HS-5 (cell line): ENCODE measurements at regions not wholly inside any gene's neighbourhood (a gene's known extent, or its start where the extent isn't known, plus 50 kb on each side); places are given as distances from the start of the nearest gene placed in this dataset.
"Not testable (repeated sequence)": the region's sequence is repeated elsewhere in the genome, so short reads cannot be mapped to it uniquely, and the experiment has no call there.

Experiments
- DNase-seq: peaks from one replicate; pipeline ENCODE4 v3.0.0-alpha.2; 2012; ENCODE audit warnings: low read depth

GRCh38 chr3:127046690-127047089 is 63.8 kb downstream of the PLXNA1 start:
- not testable (repeated sequence) for DNase-seq

DNA sequence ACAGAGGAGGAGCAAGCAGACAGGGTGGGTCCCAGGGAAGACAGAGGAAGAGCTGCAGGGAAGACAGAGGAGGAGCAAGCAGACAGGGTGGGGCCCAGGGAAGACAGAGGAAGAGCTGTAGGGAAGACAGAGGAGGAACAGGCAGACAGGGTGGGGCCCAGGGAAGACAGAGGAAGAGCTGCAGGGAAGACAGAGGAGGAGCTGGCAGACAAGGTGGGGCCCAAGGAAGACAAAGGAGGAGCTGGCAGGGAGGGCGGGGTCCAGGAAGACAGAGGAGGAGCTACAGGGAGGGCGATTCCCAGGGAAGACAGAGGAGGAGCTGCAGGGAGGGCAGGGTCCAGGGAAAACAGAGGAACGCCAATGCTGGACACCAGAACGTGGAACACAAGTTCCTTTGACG is 66.5 kb downstream of the PLXNA1 start:
- no peak for DNase-seq

DNA sequence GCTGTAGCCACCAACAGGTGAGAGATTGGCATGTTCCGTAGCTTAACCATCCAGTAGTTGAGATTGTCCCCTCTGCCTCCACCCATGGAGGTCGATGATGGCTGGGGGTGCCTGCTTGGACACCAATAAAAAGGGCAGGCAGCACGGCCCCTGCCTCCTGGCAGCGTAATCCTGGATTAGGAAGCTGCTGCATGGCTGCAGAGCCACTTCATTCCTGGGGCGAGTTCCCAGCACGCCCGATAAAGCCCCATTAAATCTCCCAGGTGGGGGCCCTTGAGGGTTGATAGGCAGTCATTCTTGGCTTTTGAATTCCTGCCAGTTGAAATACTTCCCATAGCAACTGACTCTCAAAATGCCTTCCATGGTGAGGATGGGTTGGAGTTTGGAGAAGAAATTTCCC is 67.8 kb downstream of the PLXNA1 start:
- no peak for DNase-seq

DNA sequence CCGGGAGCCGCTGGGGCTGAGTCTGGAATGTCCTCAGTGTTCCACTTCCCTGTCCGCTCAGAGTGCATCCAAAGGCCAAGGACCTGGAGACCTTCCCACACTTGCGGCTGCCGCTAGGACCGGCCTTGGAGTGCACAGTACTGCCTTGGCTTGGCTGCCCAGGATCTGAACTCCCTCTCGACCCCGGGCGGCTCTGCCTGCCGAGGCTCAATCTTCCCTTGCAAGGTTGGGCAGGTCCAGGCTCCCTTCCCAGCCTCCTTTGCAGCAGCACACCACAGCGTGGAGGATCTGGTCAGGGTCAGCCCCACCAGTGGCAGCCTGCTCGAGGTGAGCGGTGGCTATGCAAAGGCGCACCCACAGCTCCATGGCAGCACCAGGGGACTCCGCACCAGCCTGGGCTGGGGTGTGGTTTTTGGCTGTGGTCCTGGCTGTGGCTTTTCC is 69.2 kb downstream of the PLXNA1 start:
- DNase-seq, result no peak

DNA sequence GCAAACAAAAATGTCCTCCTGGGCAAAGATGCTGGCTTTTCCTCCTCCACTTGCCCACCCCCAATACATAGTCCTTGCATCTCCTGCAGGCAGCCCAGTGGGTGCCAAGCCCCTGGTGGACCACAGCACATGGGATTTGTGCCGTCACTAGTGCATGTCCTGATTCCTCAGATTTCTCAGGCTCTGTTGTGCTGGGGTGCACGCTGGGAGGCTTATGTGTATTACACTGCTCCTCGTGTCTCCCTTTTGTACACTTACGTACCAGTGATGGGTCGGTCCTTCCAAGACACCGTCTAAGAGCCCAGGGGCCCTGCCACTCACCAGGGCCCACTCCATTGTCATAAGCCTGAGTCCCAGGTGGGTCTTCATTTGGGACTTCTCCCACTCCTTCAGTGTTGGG is 70.1 kb downstream of the PLXNA1 start:
- no peak for DNase-seq

DNA sequence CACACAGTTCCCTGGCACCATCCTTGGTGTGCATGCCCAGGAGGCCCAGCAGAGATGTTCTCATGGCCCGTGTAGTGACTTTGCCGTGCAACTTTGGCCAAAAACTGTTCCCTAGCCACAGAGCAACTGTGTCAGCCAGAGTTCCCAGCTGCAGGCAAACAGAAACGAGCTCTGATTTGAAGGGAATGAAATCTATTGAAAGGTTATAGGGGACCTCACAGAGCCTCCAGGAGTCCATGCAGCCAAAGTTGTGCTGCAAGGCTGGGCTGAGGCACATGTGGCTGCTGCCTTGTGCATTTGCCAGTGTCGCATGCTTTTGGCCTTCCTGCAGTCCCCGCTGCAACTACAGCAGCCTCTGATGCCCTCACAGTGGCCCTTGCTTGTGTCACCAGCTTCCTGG is 70.5 kb downstream of the PLXNA1 start:
- no peak for DNase-seq

DNA sequence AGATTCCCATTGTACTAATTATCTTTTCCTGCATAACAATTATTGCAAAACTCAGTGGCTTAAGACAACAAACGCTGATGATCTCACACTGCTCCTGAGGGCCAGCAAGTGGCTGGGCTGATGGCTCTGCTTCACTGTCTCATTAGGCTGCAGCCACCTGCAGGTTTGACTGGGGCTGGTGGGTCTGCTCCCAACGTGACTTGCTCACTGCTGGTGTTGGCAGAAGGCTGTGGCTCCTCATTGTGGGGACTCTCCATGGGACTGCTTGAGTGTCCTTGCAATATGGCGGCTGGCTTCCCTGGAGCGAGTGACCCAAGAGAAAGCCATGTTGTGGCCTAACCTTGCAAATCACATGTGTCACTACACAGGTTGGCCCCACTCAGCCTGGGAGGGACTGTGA is 71.1 kb downstream of the PLXNA1 start:
- no peak for DNase-seq

GRCh38 chr3:127056281-127056680 is 73.4 kb downstream of the PLXNA1 start:
- DNase-seq, result no peak

DNA sequence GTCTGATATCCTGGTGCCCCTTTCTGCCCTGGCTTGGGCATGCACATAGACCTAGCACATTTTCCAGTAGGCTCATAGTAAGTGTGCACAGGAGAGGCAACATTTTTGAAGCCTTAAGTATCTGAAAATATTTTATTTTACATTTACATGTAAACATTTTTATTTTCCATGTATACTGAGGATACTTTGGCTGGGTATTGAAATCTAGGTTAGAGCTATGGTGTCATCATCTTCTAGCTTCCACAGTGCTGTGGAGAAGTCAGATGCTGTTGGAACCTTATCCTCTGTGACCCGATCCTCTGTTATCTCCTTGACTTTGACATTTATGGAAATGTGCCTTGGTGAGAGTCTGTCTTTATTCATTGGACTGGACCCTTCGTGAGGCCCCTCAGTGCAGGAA is 74.1 kb downstream of the PLXNA1 start:
- DNase-seq, result no peak

GRCh38 chr3:127059072-127059471 is 76.2 kb downstream of the PLXNA1 start:
- no peak for DNase-seq

- no peak for DNase-seq
These were observed 78.7 kb downstream of the PLXNA1 start for GRCh38 chr3:127061641-127062040.

GRCh38 chr3:127062926-127063325 is 80.0 kb downstream of the PLXNA1 start:
- DNase-seq, result no peak

- DNase-seq, result no peak
These were observed 81.0 kb downstream of the PLXNA1 start for GRCh38 chr3:127063916-127064315.

- peak; percentile 23 for DNase-seq
These were observed 81.6 kb downstream of the PLXNA1 start for GRCh38 chr3:127064391-127065137.

- no peak for DNase-seq
These were observed 82.2 kb downstream of the PLXNA1 start for GRCh38 chr3:127065138-127065427.

DNA sequence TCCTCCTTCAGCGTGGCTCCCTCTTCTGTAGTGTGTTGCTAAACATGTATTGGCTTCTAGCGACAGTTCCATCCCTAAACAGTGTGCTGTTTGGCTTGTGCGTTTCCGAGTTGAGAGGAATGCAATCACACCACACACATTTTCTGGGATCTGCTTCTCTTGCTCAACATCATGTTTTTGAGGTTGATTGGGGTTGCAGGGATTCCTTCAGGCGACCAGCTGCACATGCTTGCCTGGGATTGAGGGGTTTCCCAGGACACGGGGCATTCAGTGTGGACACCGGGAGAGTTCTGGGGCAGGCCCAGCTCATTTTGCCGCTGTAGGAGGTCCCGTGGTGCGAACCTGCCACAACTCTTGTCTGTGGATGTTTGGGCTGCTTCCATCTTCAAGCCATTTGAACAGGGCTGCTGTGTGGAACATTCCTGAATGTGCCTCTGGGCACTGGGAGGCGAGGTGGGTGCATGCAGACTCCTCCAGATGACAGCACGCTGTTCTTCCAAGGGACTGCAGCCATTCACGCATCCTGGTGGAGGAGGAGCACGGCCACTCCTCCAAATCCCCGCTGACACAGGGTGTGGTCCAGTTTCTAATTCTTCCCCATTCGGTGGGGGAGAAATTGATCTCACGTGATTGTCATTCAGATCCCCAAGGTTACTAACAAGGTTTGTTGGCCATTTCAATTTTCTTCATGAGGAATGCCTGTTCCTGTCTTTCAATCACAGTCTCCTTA is 82.8 kb downstream of the PLXNA1 start:
- DNase-seq, result no peak

GRCh38 chr3:127066635-127067034 is 83.7 kb downstream of the PLXNA1 start:
- DNase-seq, result no peak

GRCh38 chr3:127067116-127067910 is 84.4 kb downstream of the PLXNA1 start:
- DNase-seq, result no peak

DNA sequence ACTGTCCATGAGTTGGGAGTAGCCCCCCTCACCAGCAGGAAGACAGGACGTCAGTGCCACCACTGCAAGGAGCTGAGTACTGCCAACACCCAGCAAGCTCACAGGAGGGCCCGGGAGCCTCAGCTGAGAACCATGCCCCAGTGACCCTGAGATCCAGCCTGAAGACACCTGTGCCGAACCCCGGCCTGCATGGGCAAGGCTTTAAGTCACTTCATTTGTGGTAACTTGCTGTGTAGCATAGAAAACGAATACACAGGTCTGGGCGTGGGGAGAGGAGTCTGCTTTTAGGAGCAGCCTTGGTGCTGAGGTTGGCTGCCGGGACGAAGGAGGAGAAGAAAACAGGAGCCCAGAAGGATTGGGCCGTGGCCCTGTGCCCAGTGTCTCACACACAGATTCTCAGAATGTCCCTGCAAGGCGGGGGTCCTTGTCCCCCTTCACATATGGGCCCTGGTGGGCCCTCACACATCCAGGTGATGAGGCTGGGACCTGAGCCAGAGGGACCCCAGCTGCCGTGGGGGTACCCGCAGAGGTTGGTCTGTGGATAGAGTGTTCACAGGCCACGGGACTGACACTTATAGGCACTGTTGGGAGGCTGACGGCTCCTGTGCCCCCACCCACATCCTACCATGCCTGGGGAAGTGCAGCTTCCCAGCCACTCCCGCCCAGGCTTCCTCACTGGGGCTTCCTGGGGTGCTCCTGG is 85.3 kb downstream of the PLXNA1 start:
- no peak for DNase-seq

GRCh38 chr3:127068871-127069270 is 86.0 kb downstream of the PLXNA1 start:
- no peak for DNase-seq

GRCh38 chr3:127069814-127070440 is 87.0 kb downstream of the PLXNA1 start:
- no peak for DNase-seq

DNA sequence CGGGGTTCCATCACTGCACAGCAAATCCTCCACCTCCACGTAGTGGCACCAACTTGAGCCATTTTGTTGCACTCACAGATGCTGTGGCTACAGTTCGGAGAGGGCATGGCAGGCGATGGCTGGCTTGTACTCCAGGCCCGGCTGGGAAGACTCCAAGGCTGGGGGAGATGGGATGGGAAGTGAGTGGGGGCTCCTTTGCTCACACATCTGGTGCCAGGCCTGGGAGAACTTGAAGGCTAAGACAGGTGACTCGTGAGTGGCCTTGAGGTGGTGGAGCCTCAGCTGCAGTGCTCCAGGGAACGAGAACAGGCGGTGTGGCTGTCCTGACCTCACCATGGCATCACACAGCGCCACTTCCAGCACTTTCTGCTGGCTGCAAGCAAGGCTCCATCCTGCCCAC is 87.9 kb downstream of the PLXNA1 start:
- no peak for DNase-seq
